ENCODE measurements at regions not wholly inside any gene's neighbourhood (a gene's known extent, or its start where the extent isn't known, plus 50 kb on each side); places are given as distances from the start of the nearest gene placed in this dataset.
"Not testable (repeated sequence)": the region's sequence is repeated elsewhere in the genome, so short reads cannot be mapped to it uniquely, and the experiment has no call there.

DNA sequence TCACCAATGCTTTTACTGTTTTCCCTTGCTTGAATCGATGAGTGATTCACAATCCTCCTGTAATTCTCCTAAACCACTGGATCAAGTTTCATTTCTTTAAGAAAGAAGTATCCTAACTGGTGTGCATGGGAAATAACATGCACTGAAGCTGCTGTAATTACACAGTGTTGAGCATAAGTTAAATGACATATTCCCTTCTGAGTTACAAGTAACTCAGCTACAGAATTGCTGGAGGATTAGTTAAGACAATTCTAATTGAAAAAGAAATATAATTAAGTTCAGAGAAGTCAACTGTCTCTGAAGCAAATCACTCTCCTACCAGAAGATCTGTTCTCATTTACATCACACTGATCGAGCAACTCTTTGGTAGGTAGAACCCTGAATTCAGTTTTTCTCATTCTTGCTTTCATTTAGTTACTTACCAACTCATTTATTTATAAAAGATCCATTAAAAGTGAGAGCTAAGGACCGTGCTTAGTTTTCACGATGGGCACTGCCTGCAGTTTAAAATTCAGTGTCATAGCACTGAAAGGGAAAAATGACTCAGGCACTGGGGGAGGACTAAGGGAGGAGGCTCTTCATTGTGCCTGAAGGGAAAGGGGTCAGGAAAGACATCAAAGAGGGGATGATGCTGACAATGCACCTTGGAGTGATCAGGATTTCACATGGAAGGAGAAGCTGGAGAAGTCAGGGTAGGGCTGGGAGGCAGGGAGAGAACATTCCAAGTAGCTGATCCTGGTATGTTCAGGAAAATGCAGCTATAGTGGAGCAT lies 327.2 kb downstream of the EMP1 start:
- Histone ChIP-seq H3K36me3 (ENCODE audit: control insufficient read depth in 1 of 2, insufficient read depth in 2 of 2, low read length in 2 of 2) (no peaks in the 10 kb centered on the region), H3K4me1 (ENCODE audit: control insufficient read depth in 1 of 2, insufficient read depth in 2 of 2, low read length in 2 of 2) (peaks cover 0 to 3% of the 10 kb centered on the region in 2 donors), H3K27me3 (ENCODE audit: low read depth, low read length) (no peaks in the 10 kb centered on the region), H3K27ac (ENCODE audit: low read length) (no peak overlapping the region), H3K4me3 (ENCODE audit: low read depth in 1 of 2, low read length in 2 of 2) (no peak overlapping the region), H3K9me3 (ENCODE audit: control insufficient read depth in 1 of 2, low read length in 2 of 2) (no peaks in the 10 kb centered on the region)

DNA sequence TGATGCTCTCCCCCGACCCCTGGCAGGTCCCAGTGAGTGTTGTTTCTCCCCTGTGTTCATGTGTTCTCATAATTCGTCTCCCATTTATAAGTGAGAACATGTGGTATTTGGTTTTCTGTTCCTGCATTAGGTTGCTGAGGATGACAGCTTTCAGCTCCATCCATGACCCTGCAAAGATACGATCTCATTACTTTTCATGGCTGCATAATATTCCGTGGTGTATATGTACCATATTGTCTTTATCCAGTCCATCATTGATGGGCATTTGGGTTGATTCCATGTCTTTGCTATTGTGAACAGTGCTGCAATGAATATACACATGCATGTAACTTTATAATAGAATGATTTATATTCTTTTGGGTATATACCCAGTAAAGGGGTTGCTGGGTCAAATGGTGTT lies 321.5 kb downstream of the EMP1 start:
- H3K9me3 ChIP-seq (ENCODE audit: control insufficient read depth in 1 of 2, low read length in 2 of 2); H3K36me3 ChIP-seq (ENCODE audit: control insufficient read depth in 1 of 2, insufficient read depth in 2 of 2, low read length in 2 of 2); H3K27ac ChIP-seq (ENCODE audit: low read length); H3K4me3 ChIP-seq (ENCODE audit: low read depth in 1 of 2, low read length in 2 of 2); H3K4me1 ChIP-seq (ENCODE audit: control insufficient read depth in 1 of 2, insufficient read depth in 2 of 2, low read length in 2 of 2); H3K27me3 ChIP-seq (ENCODE audit: low read depth, low read length): not testable (repeated sequence)

DNA sequence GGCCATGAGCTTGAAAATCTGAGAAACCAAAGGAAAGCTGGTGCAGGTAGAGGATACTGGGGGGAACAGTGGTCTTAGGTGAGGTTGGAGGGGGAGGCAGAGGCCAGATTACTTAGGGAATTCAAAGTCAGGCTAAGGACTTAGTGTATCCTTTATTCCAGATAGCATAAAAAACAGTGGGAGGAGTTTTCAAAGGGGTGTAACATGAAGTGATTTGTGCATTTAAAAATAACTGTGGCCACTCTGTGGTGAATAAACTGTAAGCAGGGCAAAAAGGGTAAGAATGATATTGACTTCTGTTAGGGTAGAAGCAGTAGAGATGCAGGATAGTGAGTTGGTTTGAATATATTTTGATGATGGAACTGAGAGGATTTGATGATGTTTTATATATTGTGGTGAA lies 313.2 kb downstream of the EMP1 start:
- H3K27ac ChIP-seq (ENCODE audit: low read length), result no peak overlapping the region
- no peaks in the 10 kb centered on the region for H3K27me3 ChIP-seq (ENCODE audit: low read depth, low read length)
- no peaks in the 10 kb centered on the region for H3K36me3 ChIP-seq (ENCODE audit: control insufficient read depth in 1 of 2, insufficient read depth in 2 of 2, low read length in 2 of 2)
- H3K9me3 ChIP-seq (ENCODE audit: control insufficient read depth in 1 of 2, low read length in 2 of 2), result peaks cover 0 to 3% of the 10 kb centered on the region in 2 donors
- H3K4me1 ChIP-seq (ENCODE audit: control insufficient read depth in 1 of 2, insufficient read depth in 2 of 2, low read length in 2 of 2), result no peaks in the 10 kb centered on the region
- no peak overlapping the region for H3K4me3 ChIP-seq (ENCODE audit: low read depth in 1 of 2, low read length in 2 of 2)

DNA sequence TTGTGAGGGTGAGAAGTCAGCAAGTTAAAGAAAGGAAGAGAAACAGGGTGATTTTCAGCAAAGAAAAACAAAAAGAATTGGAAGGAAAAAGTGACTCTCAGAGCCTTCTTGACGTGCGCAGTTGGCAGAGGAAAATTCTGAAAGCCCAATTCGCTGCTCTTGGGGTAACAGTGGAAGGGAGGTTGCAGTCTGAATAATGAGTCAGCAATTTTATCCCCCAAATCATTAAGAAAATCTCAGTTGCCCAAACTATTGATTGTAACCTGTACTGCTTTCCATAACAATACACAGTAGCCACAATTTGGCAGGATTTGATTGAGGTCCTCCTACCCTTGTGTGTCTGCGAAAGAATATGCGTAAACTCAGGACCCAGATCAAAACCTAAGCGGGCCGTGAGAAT lies 309.1 kb downstream of the EMP1 start:
- H3K27ac ChIP-seq (ENCODE audit: low read length), result no peak overlapping the region
- H3K36me3 ChIP-seq (ENCODE audit: control insufficient read depth in 1 of 2, insufficient read depth in 2 of 2, low read length in 2 of 2), result no peaks in the 10 kb centered on the region
- H3K27me3 ChIP-seq (ENCODE audit: low read depth, low read length), result no peaks in the 10 kb centered on the region
- no peak overlapping the region for H3K4me3 ChIP-seq (ENCODE audit: low read depth in 1 of 2, low read length in 2 of 2)
- no peaks in the 10 kb centered on the region for H3K9me3 ChIP-seq (ENCODE audit: control insufficient read depth in 1 of 2, low read length in 2 of 2)
- H3K4me1 ChIP-seq (ENCODE audit: control insufficient read depth in 1 of 2, insufficient read depth in 2 of 2, low read length in 2 of 2), result no peaks in the 10 kb centered on the region

DNA sequence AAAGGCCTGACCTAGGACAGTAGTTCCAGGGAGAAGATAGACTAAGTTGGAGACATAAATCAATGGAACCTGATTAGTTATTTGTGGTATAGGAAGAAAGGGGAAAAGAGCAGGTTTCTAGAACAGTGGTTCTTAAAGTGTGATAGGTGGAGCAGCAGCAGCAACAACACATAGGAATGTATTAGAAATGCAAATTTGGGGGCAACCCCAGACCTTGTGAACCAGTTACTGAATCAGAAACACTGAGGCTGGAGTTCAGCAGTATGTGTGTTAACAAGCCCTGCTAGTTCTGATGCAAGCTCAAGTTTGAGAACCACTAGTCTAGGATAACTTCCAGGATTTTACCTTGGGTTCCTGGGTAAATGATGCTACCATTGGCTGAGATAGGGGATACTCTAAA lies 308.7 kb downstream of the EMP1 start:
- Histone ChIP-seq H3K27me3 (ENCODE audit: low read depth, low read length) (no peaks in the 10 kb centered on the region), H3K36me3 (ENCODE audit: control insufficient read depth in 1 of 2, insufficient read depth in 2 of 2, low read length in 2 of 2) (no peaks in the 10 kb centered on the region), H3K27ac (ENCODE audit: low read length) (no peak overlapping the region), H3K4me1 (ENCODE audit: control insufficient read depth in 1 of 2, insufficient read depth in 2 of 2, low read length in 2 of 2) (no peaks in the 10 kb centered on the region), H3K4me3 (ENCODE audit: low read depth in 1 of 2, low read length in 2 of 2) (no peak overlapping the region), H3K9me3 (ENCODE audit: control insufficient read depth in 1 of 2, low read length in 2 of 2) (no peaks in the 10 kb centered on the region)

DNA sequence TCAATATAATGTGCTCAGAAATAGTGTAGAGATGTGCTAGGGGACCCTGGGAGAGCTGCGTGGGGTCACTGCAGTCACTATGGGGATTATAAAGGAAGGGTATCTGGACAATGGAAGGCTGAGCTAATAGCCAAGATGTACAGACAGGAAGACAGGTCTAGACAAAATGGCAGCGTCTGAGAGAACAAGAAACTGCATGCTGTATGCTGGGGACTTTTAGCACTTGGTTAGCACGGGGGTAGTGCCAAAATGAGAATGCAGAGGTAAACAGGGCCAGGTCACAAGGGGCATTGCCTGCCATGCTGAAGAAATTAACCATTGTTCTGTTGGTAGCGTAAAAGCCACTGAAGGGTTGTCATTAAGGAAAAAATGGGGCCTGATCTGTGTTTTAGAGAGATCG lies 308.2 kb downstream of the EMP1 start:
- Histone ChIP-seq H3K4me1 (ENCODE audit: control insufficient read depth in 1 of 2, insufficient read depth in 2 of 2, low read length in 2 of 2) (no peaks in the 10 kb centered on the region), H3K27me3 (ENCODE audit: low read depth, low read length) (no peaks in the 10 kb centered on the region), H3K9me3 (ENCODE audit: control insufficient read depth in 1 of 2, low read length in 2 of 2) (no peaks in the 10 kb centered on the region), H3K36me3 (ENCODE audit: control insufficient read depth in 1 of 2, insufficient read depth in 2 of 2, low read length in 2 of 2) (no peaks in the 10 kb centered on the region), H3K27ac (ENCODE audit: low read length) (no peak overlapping the region), H3K4me3 (ENCODE audit: low read depth in 1 of 2, low read length in 2 of 2) (no peak overlapping the region)

DNA sequence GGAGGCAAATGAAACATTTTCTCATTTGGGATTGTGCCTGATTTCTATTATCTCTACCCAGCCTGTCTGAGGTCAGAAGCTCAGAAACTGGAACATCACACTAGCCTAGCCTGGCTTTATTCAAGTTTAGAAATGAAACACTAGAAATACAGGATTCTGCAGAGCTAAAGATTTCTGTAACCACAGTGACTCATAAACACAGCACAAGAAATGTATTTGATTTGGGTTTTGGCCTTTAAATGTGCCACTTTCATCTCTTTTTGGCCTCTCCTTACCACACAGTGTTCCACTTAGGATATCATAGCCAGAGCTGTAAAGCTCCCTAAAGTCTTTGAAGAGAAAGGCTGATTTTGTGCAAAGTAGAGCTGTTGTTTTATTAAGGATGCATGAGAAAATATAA lies 307.5 kb downstream of the EMP1 start:
- no peaks in the 10 kb centered on the region for H3K9me3 ChIP-seq (ENCODE audit: control insufficient read depth in 1 of 2, low read length in 2 of 2)
- no peak overlapping the region for H3K27ac ChIP-seq (ENCODE audit: low read length)
- no peaks in the 10 kb centered on the region for H3K36me3 ChIP-seq (ENCODE audit: control insufficient read depth in 1 of 2, insufficient read depth in 2 of 2, low read length in 2 of 2)
- no peaks in the 10 kb centered on the region for H3K4me1 ChIP-seq (ENCODE audit: control insufficient read depth in 1 of 2, insufficient read depth in 2 of 2, low read length in 2 of 2)
- no peaks in the 10 kb centered on the region for H3K27me3 ChIP-seq (ENCODE audit: low read depth, low read length)
- no peak overlapping the region for H3K4me3 ChIP-seq (ENCODE audit: low read depth in 1 of 2, low read length in 2 of 2)

DNA sequence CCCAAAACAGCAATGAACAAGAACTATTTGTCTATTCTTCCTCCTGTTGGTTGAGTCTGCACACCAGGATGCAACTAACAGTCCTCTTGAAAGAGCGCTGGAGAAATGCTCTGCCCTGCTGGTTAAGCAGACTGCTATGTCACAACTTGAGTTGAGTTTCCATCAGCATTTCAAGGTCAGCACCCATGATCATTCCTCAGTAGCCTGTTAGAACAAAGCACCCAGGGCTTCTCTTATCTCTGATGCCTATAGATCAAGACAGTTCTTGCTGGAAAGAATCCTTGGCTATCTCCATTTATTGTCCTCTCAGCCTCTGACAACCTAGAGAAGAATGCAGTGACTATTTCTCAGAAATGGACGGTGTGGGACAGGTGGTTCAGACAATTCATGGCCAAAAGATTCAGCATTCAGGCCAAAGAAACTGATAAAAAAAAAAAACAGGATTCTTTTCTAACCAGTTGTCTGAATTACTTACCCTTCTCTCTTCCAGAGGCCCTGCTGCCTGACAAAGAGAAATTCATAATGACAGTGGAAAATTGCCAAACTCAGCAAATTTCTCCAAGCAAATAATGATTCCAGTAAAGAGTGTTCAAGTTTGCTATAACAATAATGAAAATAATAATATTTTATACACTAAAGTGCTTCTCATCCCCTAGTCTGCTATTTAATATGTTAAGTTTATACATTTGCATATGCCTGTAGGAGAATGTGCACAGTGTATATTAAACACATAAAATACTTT lies 306.7 kb downstream of the EMP1 start:
- Histone ChIP-seq H3K27me3 (ENCODE audit: low read depth, low read length) (no peaks in the 10 kb centered on the region), H3K4me1 (ENCODE audit: control insufficient read depth in 1 of 2, insufficient read depth in 2 of 2, low read length in 2 of 2) (no peaks in the 10 kb centered on the region), H3K4me3 (ENCODE audit: low read depth in 1 of 2, low read length in 2 of 2) (no peak overlapping the region), H3K27ac (ENCODE audit: low read length) (no peak overlapping the region), H3K36me3 (ENCODE audit: control insufficient read depth in 1 of 2, insufficient read depth in 2 of 2, low read length in 2 of 2) (no peaks in the 10 kb centered on the region), H3K9me3 (ENCODE audit: control insufficient read depth in 1 of 2, low read length in 2 of 2) (no peaks in the 10 kb centered on the region)

DNA sequence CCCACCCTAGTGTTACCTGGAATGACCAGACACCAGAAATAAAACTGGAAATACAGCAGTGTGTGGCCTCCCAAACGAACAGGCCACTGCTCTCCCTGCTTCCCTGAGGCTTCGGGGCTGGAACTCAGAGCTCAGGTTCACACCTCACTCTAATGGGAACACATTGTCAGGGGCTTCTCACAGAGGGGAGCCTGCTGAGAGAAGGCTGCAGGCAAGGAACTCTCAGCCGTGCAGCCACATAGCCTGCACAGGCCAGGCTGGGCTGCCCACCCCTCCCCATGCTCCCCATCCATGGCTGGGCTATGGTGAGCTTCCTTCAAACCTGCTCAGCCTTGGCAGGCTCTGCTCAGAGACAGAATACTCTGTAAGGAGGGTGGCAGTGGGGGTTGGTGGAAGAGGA lies 302.5 kb downstream of the EMP1 start:
- Histone ChIP-seq H3K27me3 (ENCODE audit: low read depth, low read length) (no peaks in the 10 kb centered on the region), H3K4me3 (ENCODE audit: low read depth in 1 of 2, low read length in 2 of 2) (no peak overlapping the region), H3K9me3 (ENCODE audit: control insufficient read depth in 1 of 2, low read length in 2 of 2) (no peaks in the 10 kb centered on the region), H3K36me3 (ENCODE audit: control insufficient read depth in 1 of 2, insufficient read depth in 2 of 2, low read length in 2 of 2) (no peaks in the 10 kb centered on the region), H3K4me1 (ENCODE audit: control insufficient read depth in 1 of 2, insufficient read depth in 2 of 2, low read length in 2 of 2) (no peaks in the 10 kb centered on the region), H3K27ac (ENCODE audit: low read length) (no peak overlapping the region)

DNA sequence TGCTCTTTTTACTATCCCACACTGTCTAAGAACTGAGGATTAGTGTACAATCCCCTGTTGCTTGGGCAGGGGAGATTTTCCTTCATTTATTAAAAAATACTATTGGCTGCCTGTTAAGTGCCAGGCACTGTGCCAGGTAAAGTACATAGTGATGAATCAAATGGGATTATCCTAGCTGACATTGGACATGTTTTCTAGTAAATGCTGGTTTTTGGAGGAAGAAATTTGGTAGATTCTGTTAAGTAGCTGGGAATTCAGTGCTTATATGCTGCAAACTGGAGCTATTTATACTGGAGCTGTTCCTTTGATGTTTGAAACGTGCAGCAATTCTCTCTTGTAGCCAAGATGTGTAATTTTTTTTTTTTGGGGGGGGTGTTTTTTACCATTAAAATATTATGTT lies 299.6 kb downstream of the EMP1 start:
- Histone ChIP-seq H3K4me3 (ENCODE audit: low read depth in 1 of 2, low read length in 2 of 2) (no peak overlapping the region), H3K27me3 (ENCODE audit: low read depth, low read length) (no peaks in the 10 kb centered on the region), H3K36me3 (ENCODE audit: control insufficient read depth in 1 of 2, insufficient read depth in 2 of 2, low read length in 2 of 2) (no peaks in the 10 kb centered on the region), H3K4me1 (ENCODE audit: control insufficient read depth in 1 of 2, insufficient read depth in 2 of 2, low read length in 2 of 2) (no peaks in the 10 kb centered on the region), H3K9me3 (ENCODE audit: control insufficient read depth in 1 of 2, low read length in 2 of 2) (no peaks in the 10 kb centered on the region), H3K27ac (ENCODE audit: low read length) (no peak overlapping the region)

DNA sequence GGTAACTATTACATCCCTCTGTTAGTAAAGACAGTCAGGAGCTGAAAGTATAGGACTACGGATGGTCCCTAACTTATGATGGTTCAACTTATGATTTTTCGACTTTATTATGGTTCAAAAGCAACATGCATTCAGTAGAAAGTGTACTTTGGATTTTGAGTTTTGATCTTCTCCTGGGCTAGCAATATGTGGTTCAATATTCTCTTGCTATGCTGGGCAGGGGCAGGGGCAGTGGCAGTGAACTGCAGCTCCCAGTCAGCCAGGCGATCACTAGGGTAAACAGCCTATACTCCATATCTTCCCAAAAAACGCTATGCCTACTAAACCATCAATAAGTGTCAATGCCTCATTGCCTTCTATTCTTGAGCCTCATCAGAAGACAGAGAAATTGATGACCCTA lies 292.7 kb downstream of the EMP1 start:
- Histone ChIP-seq H3K27me3 (ENCODE audit: low read depth, low read length) (no peaks in the 10 kb centered on the region), H3K27ac (ENCODE audit: low read length) (no peak overlapping the region), H3K36me3 (ENCODE audit: control insufficient read depth in 1 of 2, insufficient read depth in 2 of 2, low read length in 2 of 2) (no peaks in the 10 kb centered on the region), H3K9me3 (ENCODE audit: control insufficient read depth in 1 of 2, low read length in 2 of 2) (no peaks in the 10 kb centered on the region), H3K4me1 (ENCODE audit: control insufficient read depth in 1 of 2, insufficient read depth in 2 of 2, low read length in 2 of 2) (no peaks in the 10 kb centered on the region), H3K4me3 (ENCODE audit: low read depth in 1 of 2, low read length in 2 of 2) (no peak overlapping the region)

DNA sequence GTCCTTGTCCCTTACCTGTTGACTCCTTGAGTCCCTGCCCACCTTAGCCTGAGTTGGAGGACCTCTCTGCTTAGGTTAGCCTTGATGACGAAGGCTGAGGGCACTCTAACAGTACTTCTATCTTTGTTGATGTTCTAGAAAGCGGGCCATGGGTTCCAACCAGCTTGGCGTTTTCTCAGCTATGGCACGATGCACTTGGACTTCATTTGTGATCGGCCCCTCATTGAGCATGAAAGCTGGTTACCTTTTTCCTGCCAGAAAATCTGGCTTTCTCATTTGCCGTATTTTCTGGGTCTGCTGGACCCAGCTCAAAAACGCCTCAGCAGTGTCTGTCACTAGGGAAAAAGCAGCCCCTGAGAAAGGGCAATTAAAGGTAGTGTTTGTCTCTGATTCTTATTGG lies 290.8 kb downstream of the EMP1 start:
- H3K36me3 ChIP-seq (ENCODE audit: control insufficient read depth in 1 of 2, insufficient read depth in 2 of 2, low read length in 2 of 2), result no peaks in the 10 kb centered on the region
- H3K27me3 ChIP-seq (ENCODE audit: low read depth, low read length), result no peaks in the 10 kb centered on the region
- H3K27ac ChIP-seq (ENCODE audit: low read length), result no peak overlapping the region
- H3K9me3 ChIP-seq (ENCODE audit: control insufficient read depth in 1 of 2, low read length in 2 of 2), result no peaks in the 10 kb centered on the region
- H3K4me3 ChIP-seq (ENCODE audit: low read depth in 1 of 2, low read length in 2 of 2), result no peak overlapping the region
- H3K4me1 ChIP-seq (ENCODE audit: control insufficient read depth in 1 of 2, insufficient read depth in 2 of 2, low read length in 2 of 2), result no peaks in the 10 kb centered on the region

Measured in muscle layer of duodenum (tissue), 2 donors.